SU-DHL-6 (cell line): ENCODE measurements at regions not wholly inside any gene's neighbourhood (a gene's known extent, or its start where the extent isn't known, plus 50 kb on each side); places are given as distances from the start of the nearest gene placed in this dataset.

Experiments used
- EZH2phosphoT487 ChIP-seq: fragments of 200-600 bp; sonication (generic), shearing (Covaris generic); conservative IDR thresholded peaks from 2 replicates; pipeline ENCODE4 v1.6.1; 2018; ENCODE audit warnings: mild to moderate bottlenecking, antibody characterized with exemption, low read length, moderate library complexity, mixed read lengths
- TF ChIP-seq, protein P1 (sequence below): fragments of 200-600 bp; sonication (generic); IDR thresholded peaks from one replicate; pipeline ENCODE4 v1.5.1; 2017; ENCODE audit warnings: antibody characterized with exemption, mild to moderate bottlenecking, low read length, moderate library complexity; ENCODE audit not compliant: insufficient read depth, poor library complexity, severe bottlenecking

DNA sequence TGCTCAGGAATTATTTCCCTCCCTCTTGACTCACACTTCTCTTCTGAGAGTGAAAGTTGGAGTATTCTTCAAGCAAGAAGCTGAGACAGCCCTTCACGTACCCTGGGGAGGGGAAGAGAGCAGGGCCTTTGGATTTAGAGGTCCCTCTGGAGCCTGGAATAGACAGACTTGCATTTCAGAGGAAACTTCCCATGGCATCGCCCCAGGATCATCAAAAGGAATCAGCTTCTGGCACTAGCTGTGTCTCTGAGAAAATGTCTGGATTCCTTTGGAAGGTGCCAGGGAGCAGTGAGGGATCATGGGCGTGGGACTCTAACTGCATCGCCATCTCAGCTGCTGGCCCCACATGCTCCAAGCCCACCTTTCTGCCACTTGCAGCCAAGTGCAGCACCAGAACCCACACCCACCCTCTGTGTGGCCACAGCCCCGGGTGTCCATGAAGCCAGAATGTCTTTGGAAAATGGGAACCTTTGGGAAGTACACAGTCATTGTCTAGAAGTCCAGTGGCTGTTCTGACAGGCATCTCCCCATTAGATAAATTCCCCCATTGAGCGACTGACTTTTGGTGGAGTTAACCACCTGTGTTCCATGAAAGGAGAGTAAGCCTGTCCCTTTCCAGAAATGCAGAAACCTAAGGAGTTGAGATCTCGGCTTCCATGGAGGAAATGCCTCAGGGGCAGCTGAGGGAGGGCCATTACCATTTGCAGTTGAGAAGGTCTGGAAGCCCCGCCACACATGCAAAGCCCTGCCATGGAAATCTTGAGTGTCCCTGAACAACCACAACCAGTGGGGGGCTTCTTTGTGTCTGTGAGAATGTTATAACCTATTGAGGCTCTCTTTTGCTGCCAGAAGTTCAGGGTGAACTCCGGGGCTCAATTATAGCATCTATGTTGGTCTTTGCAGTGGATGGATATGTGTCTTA is 57.8 kb upstream of the GDF10 start:
- TF ChIP-seq, protein P1, sequence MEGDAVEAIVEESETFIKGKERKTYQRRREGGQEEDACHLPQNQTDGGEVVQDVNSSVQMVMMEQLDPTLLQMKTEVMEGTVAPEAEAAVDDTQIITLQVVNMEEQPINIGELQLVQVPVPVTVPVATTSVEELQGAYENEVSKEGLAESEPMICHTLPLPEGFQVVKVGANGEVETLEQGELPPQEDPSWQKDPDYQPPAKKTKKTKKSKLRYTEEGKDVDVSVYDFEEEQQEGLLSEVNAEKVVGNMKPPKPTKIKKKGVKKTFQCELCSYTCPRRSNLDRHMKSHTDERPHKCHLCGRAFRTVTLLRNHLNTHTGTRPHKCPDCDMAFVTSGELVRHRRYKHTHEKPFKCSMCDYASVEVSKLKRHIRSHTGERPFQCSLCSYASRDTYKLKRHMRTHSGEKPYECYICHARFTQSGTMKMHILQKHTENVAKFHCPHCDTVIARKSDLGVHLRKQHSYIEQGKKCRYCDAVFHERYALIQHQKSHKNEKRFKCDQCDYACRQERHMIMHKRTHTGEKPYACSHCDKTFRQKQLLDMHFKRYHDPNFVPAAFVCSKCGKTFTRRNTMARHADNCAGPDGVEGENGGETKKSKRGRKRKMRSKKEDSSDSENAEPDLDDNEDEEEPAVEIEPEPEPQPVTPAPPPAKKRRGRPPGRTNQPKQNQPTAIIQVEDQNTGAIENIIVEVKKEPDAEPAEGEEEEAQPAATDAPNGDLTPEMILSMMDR: no peak
- no peak for TF ChIP-seq EZH2phosphoT487
